ENCODE measurements at regions not wholly inside any gene's neighbourhood (a gene's known extent, or its start where the extent isn't known, plus 50 kb on each side); places are given as distances from the start of the nearest gene placed in this dataset.
A peak's percentile ranks its signal among the peaks of the same experiment; 100 is the strongest.

GRCh38 chr14:94890785-94891184, 120.9 kb upstream of the GSC start:
- FAIRE-seq (no peak), DNase-seq (ENCODE audit: insufficient read length, low spot score) (no peak)

- FAIRE-seq = peak; percentile 99
- DNase-seq (ENCODE audit: insufficient read length, low spot score) = no peak
Measured at GRCh38 chr14:94889520-94890312, 119.8 kb upstream of the GSC start.

GRCh38 chr14:94888121-94888520, 118.2 kb upstream of the GSC start:
- FAIRE-seq (no peak), DNase-seq (ENCODE audit: insufficient read length, low spot score) (no peak)

DNA sequence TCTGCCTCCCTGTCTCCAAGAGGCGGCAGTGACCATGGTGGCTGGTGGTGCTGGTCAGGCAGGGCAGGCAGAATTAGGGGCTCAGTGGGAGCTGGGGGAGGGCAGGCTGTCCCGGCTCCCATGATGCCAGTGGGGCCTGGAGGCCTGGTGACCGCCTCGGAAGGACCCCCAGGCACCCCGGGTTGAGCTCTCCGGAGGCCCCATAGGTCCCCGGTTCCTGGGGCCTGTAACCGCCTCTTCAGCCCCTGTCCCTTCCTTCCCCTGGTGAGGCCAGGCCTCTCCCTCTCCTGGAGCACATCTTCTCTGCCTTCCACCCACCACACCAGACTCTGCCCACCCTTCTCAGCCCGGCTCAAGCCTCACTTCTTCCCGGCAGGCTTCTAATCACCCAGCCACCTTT, 117.7 kb upstream of the GSC start:
- FAIRE-seq (no peak), DNase-seq (ENCODE audit: insufficient read length, low spot score) (no peak)

DNA sequence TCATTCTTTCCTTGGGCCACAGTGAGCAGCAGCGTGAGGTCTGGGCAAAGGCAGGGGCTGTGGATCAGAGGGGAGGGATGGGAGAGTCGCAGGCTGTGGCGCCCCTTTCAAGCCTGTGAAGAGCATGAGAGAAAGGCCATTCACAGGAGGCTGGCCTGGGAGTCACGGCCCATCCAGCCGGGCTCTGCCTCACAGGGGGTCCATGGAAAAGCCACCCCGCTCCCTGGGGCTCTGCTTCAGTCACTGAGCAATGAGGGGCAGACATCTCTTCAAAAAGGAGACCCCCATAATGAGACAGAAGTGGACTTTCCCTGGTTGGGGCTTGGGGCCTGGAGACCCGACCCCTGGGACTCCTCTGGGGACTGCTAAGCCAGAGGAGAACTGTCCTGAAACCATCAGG, 117.0 kb upstream of the GSC start:
- FAIRE-seq (no peak), DNase-seq (ENCODE audit: insufficient read length, low spot score) (no peak)

DNA sequence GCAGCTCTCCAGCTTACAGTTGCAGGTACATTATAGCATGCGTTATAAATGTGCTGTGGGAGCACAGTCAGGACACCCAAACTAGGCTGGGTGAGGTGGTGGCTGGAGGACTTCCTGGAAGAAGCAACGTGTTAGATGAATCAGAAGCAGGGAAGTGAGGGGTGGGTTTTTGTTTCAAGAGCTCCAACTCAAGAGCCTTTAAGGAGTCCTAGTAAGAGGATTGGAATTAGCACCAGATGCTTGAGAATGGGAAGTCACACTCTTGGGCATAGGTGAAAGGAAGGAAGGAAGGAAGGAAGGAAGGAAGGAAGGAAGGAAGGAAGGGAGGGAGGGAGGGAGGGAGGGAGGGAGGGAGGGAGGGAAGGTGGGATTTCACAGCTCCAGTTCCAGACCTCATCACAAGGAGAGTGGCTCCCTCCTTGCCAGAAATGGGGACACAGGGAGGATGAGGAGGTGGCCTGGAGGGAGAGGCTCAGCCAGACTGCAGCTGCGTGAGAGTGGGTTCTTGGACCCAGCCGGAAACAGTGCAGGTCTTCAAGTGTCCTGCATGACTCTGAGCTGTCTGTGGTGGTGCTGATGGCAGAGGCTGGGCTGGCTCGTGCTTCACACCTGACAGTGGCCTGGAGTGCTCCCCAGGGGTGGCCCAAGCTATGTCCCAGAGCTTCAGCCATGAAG, 115.7 kb upstream of the GSC start:
- no peak for DNase-seq (ENCODE audit: insufficient read length, low spot score)
- FAIRE-seq = no peak

- DNase-seq (ENCODE audit: insufficient read length, low spot score) (no peak), FAIRE-seq (no peak)
Measured at GRCh38 chr14:94884616-94885230, 114.8 kb upstream of the GSC start.

GRCh38 chr14:94882401-94882800, 112.5 kb upstream of the GSC start:
- DNase-seq (ENCODE audit: insufficient read length, low spot score) = no peak
- FAIRE-seq = no peak

DNA sequence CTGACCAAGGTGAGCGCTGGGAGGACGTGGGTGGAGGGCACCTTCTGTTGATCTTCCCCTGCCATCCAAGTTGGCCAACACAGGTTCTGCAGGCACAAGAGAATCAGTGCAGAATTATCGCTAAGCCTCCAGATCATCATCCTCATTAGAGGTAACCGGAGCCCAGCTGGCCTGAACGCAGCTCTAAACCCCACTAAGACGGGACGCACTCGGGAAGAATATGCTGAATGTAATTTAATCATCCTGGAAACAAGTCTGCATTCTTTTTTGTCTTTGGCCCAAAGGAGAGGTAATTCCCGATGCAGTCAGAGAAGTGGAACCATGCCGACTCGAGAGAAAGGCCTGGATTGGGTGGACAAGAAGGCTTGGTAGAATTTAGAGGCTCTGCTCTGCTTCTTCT, 111.0 kb upstream of the GSC start:
- FAIRE-seq (no peak), DNase-seq (ENCODE audit: insufficient read length, low spot score) (no peak)

- DNase-seq (ENCODE audit: insufficient read length, low spot score) (no peak), FAIRE-seq (no peak)
Measured at GRCh38 chr14:94880106-94880505, 110.2 kb upstream of the GSC start.

- DNase-seq (ENCODE audit: insufficient read length, low spot score) (no peak), FAIRE-seq (no peak)
Measured at GRCh38 chr14:94879537-94879936, 109.6 kb upstream of the GSC start.

DNA sequence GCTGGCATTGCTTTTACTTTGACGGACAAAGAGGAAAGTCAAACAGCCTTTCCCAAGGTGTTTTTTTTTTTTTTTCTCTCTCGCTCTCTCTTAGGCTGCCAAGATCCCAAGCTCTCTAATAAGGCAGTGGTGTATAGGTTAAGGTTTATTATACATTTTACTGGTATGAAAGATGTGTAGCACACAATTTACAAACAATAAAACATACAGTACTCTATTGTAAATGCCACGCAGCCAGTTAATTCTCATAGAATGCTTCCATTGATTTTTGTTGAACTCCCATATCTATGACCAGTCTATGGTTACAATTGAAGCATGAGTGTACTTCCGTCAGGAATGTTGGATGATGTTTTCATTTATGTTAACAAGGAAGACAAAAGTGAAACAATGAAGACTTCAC, 106.4 kb upstream of the GSC start:
- FAIRE-seq = no peak
- DNase-seq (ENCODE audit: insufficient read length, low spot score) = no peak

- FAIRE-seq (no peak), DNase-seq (ENCODE audit: insufficient read length, low spot score) (no peak)
Measured at GRCh38 chr14:94875256-94875655, 105.3 kb upstream of the GSC start.

- DNase-seq (ENCODE audit: insufficient read length, low spot score) = no peak
- FAIRE-seq = no peak
Measured at GRCh38 chr14:94868772-94869072, 98.8 kb upstream of the GSC start.

DNA sequence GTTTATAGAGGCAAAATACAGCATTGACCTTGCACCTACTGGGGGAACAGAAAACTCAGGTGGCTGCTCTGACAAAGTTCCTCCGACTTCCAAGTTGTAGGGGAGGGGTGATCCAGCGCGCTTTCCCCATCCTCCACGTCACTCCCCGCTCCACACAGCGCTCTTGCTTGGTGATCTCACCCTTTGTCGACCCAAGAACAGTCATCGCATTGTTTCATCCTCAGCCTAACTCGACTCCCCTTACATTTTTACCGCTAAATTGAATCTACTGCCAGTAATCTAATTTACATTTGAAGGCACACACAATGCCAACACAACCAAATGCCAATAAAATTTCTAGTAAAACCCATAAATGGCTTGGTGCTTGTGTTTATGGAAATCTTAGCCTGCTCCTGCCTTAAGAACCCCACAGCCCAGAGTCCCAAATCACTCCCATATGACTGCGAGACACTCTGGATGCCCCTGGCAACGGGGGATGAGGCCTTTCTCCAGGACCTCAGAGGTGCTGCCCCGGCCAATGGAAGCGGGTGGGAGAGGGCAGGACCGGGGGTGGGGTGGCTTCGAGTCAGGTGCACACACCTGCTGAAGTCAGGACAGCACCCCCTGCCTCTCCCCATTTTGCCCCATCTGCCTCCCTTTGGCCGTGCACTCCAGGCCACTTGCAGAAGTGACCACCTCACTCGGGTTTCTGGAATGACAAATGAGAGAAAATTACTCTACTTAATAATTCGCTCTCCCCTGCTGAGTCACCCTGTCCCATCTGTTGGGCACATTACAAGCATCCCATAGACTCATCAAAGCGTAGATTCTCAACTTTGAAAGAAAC, 98.2 kb upstream of the GSC start:
- FAIRE-seq (no peak), DNase-seq (ENCODE audit: insufficient read length, low spot score) (no peak)

DNA sequence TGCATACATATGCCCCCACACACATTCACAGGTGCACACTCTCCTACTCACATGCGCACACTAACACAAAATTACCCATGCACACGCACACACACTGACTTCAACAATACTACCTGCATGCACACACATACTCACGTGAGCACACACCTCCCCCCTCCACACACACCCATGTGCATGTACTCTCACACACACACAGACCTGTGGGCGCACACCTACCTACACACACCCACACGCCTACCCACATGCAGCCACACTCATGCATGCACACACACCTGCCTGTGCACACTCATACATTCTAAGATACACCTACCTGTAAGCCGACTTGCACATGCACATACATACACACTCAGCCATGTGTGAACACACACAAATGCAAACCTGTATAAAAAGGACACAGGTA, 97.3 kb upstream of the GSC start:
- no peak for DNase-seq (ENCODE audit: insufficient read length, low spot score)
- no peak for FAIRE-seq

- FAIRE-seq (no peak), DNase-seq (ENCODE audit: insufficient read length, low spot score) (no peak)
Measured at GRCh38 chr14:94864387-94865195, 94.7 kb upstream of the GSC start.

DNA sequence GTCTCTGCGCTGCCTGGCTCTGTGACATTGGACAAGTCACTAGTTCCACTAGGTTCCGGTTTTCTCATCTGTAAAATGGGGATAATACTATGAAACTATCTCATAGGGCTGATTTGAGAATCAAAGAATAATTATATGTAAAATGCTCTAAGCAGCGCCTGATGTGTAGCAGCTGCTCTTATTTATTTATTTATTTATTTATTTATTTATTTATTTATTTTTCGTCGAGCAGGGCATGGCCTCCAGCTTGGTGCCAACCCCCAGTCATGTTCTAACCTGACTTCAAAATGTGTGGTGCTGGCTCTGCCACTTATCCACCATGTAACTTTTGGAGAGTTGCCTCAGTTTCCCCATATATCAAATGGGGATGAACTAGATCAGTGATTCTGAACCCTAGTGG, 93.5 kb upstream of the GSC start:
- FAIRE-seq (no peak), DNase-seq (ENCODE audit: insufficient read length, low spot score) (no peak)

- DNase-seq (ENCODE audit: insufficient read length, low spot score) = no peak
- no peak for FAIRE-seq
Measured at GRCh38 chr14:94857950-94858349, 88.0 kb upstream of the GSC start.

DNA sequence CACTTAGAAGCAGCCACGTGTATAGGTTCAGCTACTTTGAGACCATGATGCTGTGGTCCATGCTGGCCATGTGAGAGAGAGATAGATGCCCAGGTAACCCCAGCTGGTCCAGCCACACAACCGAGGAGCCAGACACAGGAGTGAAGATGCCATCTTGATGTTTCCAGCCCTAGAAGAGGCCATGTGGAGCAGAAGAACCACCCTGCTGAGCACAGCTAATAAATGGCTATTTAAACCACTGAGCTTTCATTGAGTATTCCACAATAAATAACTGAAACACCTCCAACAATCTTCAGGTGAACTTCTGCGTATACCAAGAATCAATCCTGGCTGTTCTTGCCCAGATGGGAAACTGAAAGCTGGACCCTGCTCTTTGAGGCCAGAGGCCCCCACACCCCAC, 84.0 kb upstream of the GSC start:
- FAIRE-seq (no peak), DNase-seq (ENCODE audit: insufficient read length, low spot score) (no peak)
